ENCODE measurements at regions not wholly inside any gene's neighbourhood (a gene's known extent, or its start where the extent isn't known, plus 50 kb on each side); places are given as distances from the start of the nearest gene placed in this dataset.

- TF ChIP-seq POLR2AphosphoS5 (IDR thresholded peaks at IDR 0.05), result no peak
- no peak for TF ChIP-seq CTCF (IDR thresholded peaks at IDR 0.05)
- no peak for TF ChIP-seq EP300 (IDR thresholded peaks at IDR 0.05)
- no peak for TF ChIP-seq POLR2A (IDR thresholded peaks at IDR 0.05)
- no peaks in the 10 kb centered on the region for H3K36me3 ChIP-seq
- H3K27me3 ChIP-seq, result no peaks in the 10 kb centered on the region
- WGBS, result 41% methylated on average over 1 of the region's 1 CpG
- H3K27ac ChIP-seq, result no peak overlapping the region
- no peaks in the 10 kb centered on the region for H3K4me1 ChIP-seq
- peaks cover 4% of the 10 kb centered on the region for H3K9me3 ChIP-seq
- no peak for DNase-seq (ENCODE audit: low spot score in 2 of 2)
- no peak overlapping the region for H3K4me3 ChIP-seq
Measured at GRCh38 chr16:48860341-48860740, 250.4 kb upstream of the N4BP1 start.

GRCh38 chr16:48852951-48853350 is 243.0 kb upstream of the N4BP1 start:
- no peak overlapping the region for H3K4me3 ChIP-seq
- H3K9me3 ChIP-seq, result no peaks in the 10 kb centered on the region
- no peaks in the 10 kb centered on the region for H3K27me3 ChIP-seq
- H3K36me3 ChIP-seq, result no peaks in the 10 kb centered on the region
- 44% methylated on average over 12 of the region's 12 CpGs for WGBS
- H3K27ac ChIP-seq, result no peak overlapping the region
- no peak for TF ChIP-seq POLR2A (IDR thresholded peaks at IDR 0.05)
- TF ChIP-seq CTCF (IDR thresholded peaks at IDR 0.05), result no peak
- no peak for TF ChIP-seq POLR2AphosphoS5 (IDR thresholded peaks at IDR 0.05)
- no peak for TF ChIP-seq EP300 (IDR thresholded peaks at IDR 0.05)
- no peaks in the 10 kb centered on the region for H3K4me1 ChIP-seq
- no peak for DNase-seq (ENCODE audit: low spot score in 2 of 2)

- no peaks in the 10 kb centered on the region for H3K9me3 ChIP-seq
- H3K4me3 ChIP-seq, result no peak overlapping the region
- 54% methylated on average over 6 of the region's 6 CpGs for WGBS
- no peaks in the 10 kb centered on the region for H3K27me3 ChIP-seq
- H3K36me3 ChIP-seq, result no peaks in the 10 kb centered on the region
- no peak overlapping the region for H3K27ac ChIP-seq
- TF ChIP-seq POLR2A (IDR thresholded peaks at IDR 0.05) (no peak), POLR2AphosphoS5 (IDR thresholded peaks at IDR 0.05) (no peak), EP300 (IDR thresholded peaks at IDR 0.05) (no peak), CTCF (IDR thresholded peaks at IDR 0.05) (no peak)
- H3K4me1 ChIP-seq, result no peaks in the 10 kb centered on the region
- DNase-seq (ENCODE audit: low spot score in 2 of 2), result no peak
Measured at GRCh38 chr16:48852458-48852857, 242.5 kb upstream of the N4BP1 start.

- Histone ChIP-seq H3K4me3 (no peak overlapping the region), H3K36me3 (no peaks in the 10 kb centered on the region), H3K9me3 (no peaks in the 10 kb centered on the region), H3K27me3 (no peaks in the 10 kb centered on the region), H3K4me1 (no peaks in the 10 kb centered on the region), H3K27ac (no peak overlapping the region)
- DNase-seq (ENCODE audit: low spot score in 2 of 2), result no peak
- no peak for TF ChIP-seq POLR2AphosphoS5 (IDR thresholded peaks at IDR 0.05)
- TF ChIP-seq CTCF (IDR thresholded peaks at IDR 0.05), result no peak
- no peak for TF ChIP-seq EP300 (IDR thresholded peaks at IDR 0.05)
- no peak for TF ChIP-seq POLR2A (IDR thresholded peaks at IDR 0.05)
- 91% methylated on average over 7 of the region's 7 CpGs for WGBS
Measured at GRCh38 chr16:48850097-48850770, 240.3 kb upstream of the N4BP1 start.

- H3K36me3 ChIP-seq, result no peaks in the 10 kb centered on the region
- WGBS, result 95% methylated on average over 2 of the region's 2 CpGs
- H3K4me3 ChIP-seq, result no peak overlapping the region
- no peaks in the 10 kb centered on the region for H3K4me1 ChIP-seq
- H3K27ac ChIP-seq, result no peak overlapping the region
- TF ChIP-seq POLR2A (IDR thresholded peaks at IDR 0.05) (no peak), EP300 (IDR thresholded peaks at IDR 0.05) (no peak), CTCF (IDR thresholded peaks at IDR 0.05) (no peak), POLR2AphosphoS5 (IDR thresholded peaks at IDR 0.05) (no peak)
- no peaks in the 10 kb centered on the region for H3K27me3 ChIP-seq
- DNase-seq (ENCODE audit: low spot score in 2 of 2), result no peak
- H3K9me3 ChIP-seq, result no peaks in the 10 kb centered on the region
Measured at GRCh38 chr16:48846277-48846676, 236.3 kb upstream of the N4BP1 start.

Data from suprapubic skin (tissue), 4 donors.